H1 (cell line): ENCODE measurements at regions not wholly inside any gene's neighbourhood (a gene's known extent, or its start where the extent isn't known, plus 50 kb on each side); places are given as distances from the start of the nearest gene placed in this dataset.

Source experiments
- POLR2A ChIP-seq, 2 experiments: IDR thresholded peaks; 1 replicate in 1 of 2; 2 replicates in 1 of 2; pipeline ENCODE4 v1.6.1; 2011; ENCODE audit warnings: low read depth in 2 of 2, low read length in 2 of 2, mild to moderate bottlenecking in 2 of 2; ENCODE audit errors: control extremely low read depth in 1 of 2
- POLR2AphosphoS5 ChIP-seq: IDR thresholded peaks from 2 replicates; pipeline ENCODE4 v1.6.1; 2011; ENCODE audit warnings: low read depth, low read length
- TF ChIP-seq, protein P1 (sequence below), 3 experiments: IDR thresholded peaks; 1 replicate in 2 of 3; 2 replicates in 1 of 3; pipeline versions ENCODE4 v1.5.1 to v1.6.1; 2011; ENCODE audit warnings: low read length in 3 of 3, mild to moderate bottlenecking in 3 of 3, inconsistent platforms in 2 of 3, low read depth in 1 of 3, moderate library complexity in 1 of 3; ENCODE audit not compliant: insufficient read depth in 1 of 3; ENCODE audit errors: control extremely low read depth in 1 of 3

DNA sequence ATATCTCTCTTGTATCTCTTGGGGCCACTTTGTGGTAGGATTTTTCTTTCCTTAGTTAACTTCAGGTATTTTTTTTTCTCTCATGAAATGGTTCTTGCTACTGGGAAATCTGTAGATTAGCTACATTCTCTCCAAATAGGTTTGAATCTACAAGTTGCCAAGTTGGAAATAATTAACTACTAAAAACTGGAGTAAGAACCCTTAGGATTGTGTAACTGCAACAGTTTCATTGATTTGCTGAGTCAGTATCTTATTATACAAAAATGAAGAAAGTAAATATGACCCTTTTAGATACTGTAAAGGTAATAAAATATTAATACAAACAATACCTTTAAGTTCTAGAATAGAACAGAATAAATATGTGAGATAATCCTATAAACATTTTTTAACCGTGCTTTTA is 327.9 kb downstream of the CXXC4 start:
- TF ChIP-seq POLR2A (IDR thresholded peaks at IDR 0.05; ENCODE audit: control extremely low read depth in 1 of 2, low read depth in 2 of 2, low read length in 2 of 2) (no peak), POLR2AphosphoS5 (no peak)
- TF ChIP-seq, protein P1, sequence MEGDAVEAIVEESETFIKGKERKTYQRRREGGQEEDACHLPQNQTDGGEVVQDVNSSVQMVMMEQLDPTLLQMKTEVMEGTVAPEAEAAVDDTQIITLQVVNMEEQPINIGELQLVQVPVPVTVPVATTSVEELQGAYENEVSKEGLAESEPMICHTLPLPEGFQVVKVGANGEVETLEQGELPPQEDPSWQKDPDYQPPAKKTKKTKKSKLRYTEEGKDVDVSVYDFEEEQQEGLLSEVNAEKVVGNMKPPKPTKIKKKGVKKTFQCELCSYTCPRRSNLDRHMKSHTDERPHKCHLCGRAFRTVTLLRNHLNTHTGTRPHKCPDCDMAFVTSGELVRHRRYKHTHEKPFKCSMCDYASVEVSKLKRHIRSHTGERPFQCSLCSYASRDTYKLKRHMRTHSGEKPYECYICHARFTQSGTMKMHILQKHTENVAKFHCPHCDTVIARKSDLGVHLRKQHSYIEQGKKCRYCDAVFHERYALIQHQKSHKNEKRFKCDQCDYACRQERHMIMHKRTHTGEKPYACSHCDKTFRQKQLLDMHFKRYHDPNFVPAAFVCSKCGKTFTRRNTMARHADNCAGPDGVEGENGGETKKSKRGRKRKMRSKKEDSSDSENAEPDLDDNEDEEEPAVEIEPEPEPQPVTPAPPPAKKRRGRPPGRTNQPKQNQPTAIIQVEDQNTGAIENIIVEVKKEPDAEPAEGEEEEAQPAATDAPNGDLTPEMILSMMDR (IDR thresholded peaks at IDR 0.05; ENCODE audit: control extremely low read depth in 1 of 3, insufficient read depth in 1 of 3, low read depth in 1 of 3, low read length in 3 of 3) = no peak
